A549 (cell line): ENCODE measurements at regions not wholly inside any gene's neighbourhood (a gene's known extent, or its start where the extent isn't known, plus 50 kb on each side); places are given as distances from the start of the nearest gene placed in this dataset.

ENCODE experiments used
- ATAC-seq, 2 experiments: fragments of 200-7000 bp in 1 of 2; fragments of >200 bp in 1 of 2; cut with Nextera tagmentation in 1 of 2; cut with Tn5 transposase in 1 of 2; 3 replicates each; pipeline versions ENCODE4 v1.8.0 to v1.9.1; 2018 to 2020; ENCODE audit warnings: mild to moderate bottlenecking in 1 of 2, moderate library complexity in 1 of 2
- CTCF ChIA-PET: fragments of 300-600 bp; sonication (Branson Sonifier 250); formaldehyde crosslinking; extraction: SDS; loops from one replicate; lab custom pipeline; 2021; ENCODE audit warnings: antibody characterized with exemption, inconsistent platforms; lab: Yijun Ruan, JAX
- POLR2A ChIA-PET: fragments of 350-600 bp; formaldehyde crosslinking; extraction: SDS; loops from one replicate; lab custom pipeline; 2021; ENCODE audit warnings: antibody characterized with exemption, inconsistent platforms; lab: Yijun Ruan, JAX
- DNase-seq, 2 experiments: peaks; one replicate each; pipeline versions ENCODE4 v3.0.0 to v3.0.0-alpha.2; 2011 to 2016; ENCODE audit warnings: low read depth in 1 of 2, low spot score in 1 of 2
- FAIRE-seq: peaks from 2 replicates; lab custom pipeline; 2011; peaks lifted over from hg19 to GRCh38; lab: Jason Lieb, UNC
- H3K27ac ChIP-seq, 2 experiments: fragments of >200 bp; sonication (Bioruptor Twin); formaldehyde crosslinking; 3 replicates each; pipeline ENCODE4 v1.5.1; 2016 to 2017
- H3K4me1 ChIP-seq: fragments of >200 bp; sonication (Bioruptor Twin); formaldehyde crosslinking; 3 replicates; pipeline ENCODE4 v1.6.1; 2016
- H3K4me2 ChIP-seq: fragments of >200 bp; sonication (Bioruptor Twin); formaldehyde crosslinking; 3 replicates; pipeline ENCODE4 v1.6.1; 2016
- H3K4me3 ChIP-seq: fragments of >200 bp; sonication (Bioruptor Twin); formaldehyde crosslinking; 3 replicates; pipeline ENCODE4 v1.5.1; 2016
- H3K9me3 ChIP-seq: fragments of >200 bp; sonication (Bioruptor Twin); formaldehyde crosslinking; 3 replicates; pipeline ENCODE4 v1.6.1; 2016
- BHLHE40 ChIP-seq: IDR thresholded peaks from 2 replicates; pipeline ENCODE4 v1.6.1; 2012; ENCODE audit warnings: low read depth, low read length, inconsistent platforms
- CBX8 ChIP-seq: fragments of 200-600 bp; sonication (generic); IDR thresholded peaks from 2 replicates; pipeline ENCODE4 v1.6.1; 2016
- CHD2 ChIP-seq: fragments of 150-350 bp; IDR thresholded peaks from 2 replicates; pipeline ENCODE4 v1.6.1; 2014; ENCODE audit warnings: low read length; ENCODE audit not compliant: partially characterized antibody
- CHD4 ChIP-seq: fragments of 200-600 bp; sonication (generic); IDR thresholded peaks from 2 replicates; pipeline ENCODE4 v1.6.1; 2016; ENCODE audit warnings: antibody characterized with exemption, mild to moderate bottlenecking, borderline replicate concordance
- EHMT2 ChIP-seq: fragments of 200-600 bp; sonication (generic); IDR thresholded peaks from 2 replicates; pipeline ENCODE4 v1.6.1; 2016; ENCODE audit warnings: antibody characterized with exemption, low read depth, mild to moderate bottlenecking, moderate library complexity
- EP300 ChIP-seq, 2 experiments: fragments of >200 bp; sonication (Bioruptor Twin); formaldehyde crosslinking; IDR thresholded peaks; 2 replicates in 1 of 2; 3 replicates in 1 of 2; pipeline ENCODE4 v1.6.1; 2016 to 2017
- FOSB ChIP-seq: fragments of 250-450 bp; sonication (Bioruptor Pico); IDR thresholded peaks from 2 replicates; pipeline ENCODE4 v1.5.0; 2020; ENCODE audit warnings: mild to moderate bottlenecking, moderate library complexity
- GATA3 ChIP-seq: IDR thresholded peaks from 2 replicates; pipeline ENCODE4 v1.6.1; 2012; ENCODE audit warnings: borderline replicate concordance
- HOXA7 ChIP-seq: fragments of 250-450 bp; sonication (Bioruptor Pico); IDR thresholded peaks from 2 replicates; pipeline ENCODE4 v1.5.0; 2020; ENCODE audit warnings: mild to moderate bottlenecking, moderate library complexity
- JUN ChIP-seq, 2 experiments: fragments of >200 bp; sonication (Bioruptor Twin); formaldehyde crosslinking; IDR thresholded peaks; 2 replicates in 1 of 2; 3 replicates in 1 of 2; pipeline ENCODE4 v1.6.1; 2016 to 2017
- KDM5A ChIP-seq: fragments of 200-600 bp; sonication (generic); IDR thresholded peaks from 2 replicates; pipeline ENCODE4 v1.6.1; 2016; ENCODE audit warnings: antibody characterized with exemption, mild to moderate bottlenecking
- MAFK ChIP-seq: fragments of 450-650 bp; IDR thresholded peaks from 2 replicates; pipeline ENCODE4 v1.6.1; 2014; ENCODE audit not compliant: partially characterized antibody
- MAZ ChIP-seq: fragments of 150-350 bp; IDR thresholded peaks from 2 replicates; pipeline ENCODE4 v1.6.1; 2014; ENCODE audit warnings: antibody characterized with exemption, low read depth, low read length, borderline replicate concordance
- NFE2L2 ChIP-seq: fragments of 150-350 bp; conservative IDR thresholded peaks from 2 replicates; pipeline ENCODE4 v1.6.1; 2014; ENCODE audit warnings: low read length
- NR3C1 ChIP-seq: fragments of >200 bp; sonication (Bioruptor Twin); formaldehyde crosslinking; IDR thresholded peaks from 3 replicates; pipeline ENCODE4 v1.6.1; 2017
- PHF8 ChIP-seq: fragments of 200-600 bp; sonication (generic); IDR thresholded peaks from 2 replicates; pipeline ENCODE4 v1.6.1; 2016; ENCODE audit warnings: low read depth, mild to moderate bottlenecking, antibody characterized with exemption, moderate library complexity, borderline replicate concordance
- POLR2A ChIP-seq: IDR thresholded peaks from 2 replicates; pipeline ENCODE4 v1.6.1; 2012; ENCODE audit warnings: mild to moderate bottlenecking, low read length
- RAD21 ChIP-seq, 2 experiments: fragments of >200 bp in 1 of 2; sonication (Bioruptor Twin) in 1 of 2; formaldehyde crosslinking in 1 of 2; IDR thresholded peaks in 1 of 2; conservative IDR thresholded peaks in 1 of 2; 2 replicates in 1 of 2; 3 replicates in 1 of 2; pipeline ENCODE4 v1.6.1; 2012 to 2018; ENCODE audit warnings: inconsistent platforms in 1 of 2
- RCOR1 ChIP-seq: fragments of 150-350 bp; IDR thresholded peaks from 2 replicates; pipeline ENCODE4 v1.6.1; 2014; ENCODE audit warnings: antibody characterized with exemption, low read length, low read depth
- RFX5 ChIP-seq: fragments of 450-650 bp; IDR thresholded peaks from 2 replicates; pipeline ENCODE4 v1.7.1; 2014; ENCODE audit warnings: antibody characterized with exemption, mild to moderate bottlenecking, moderate library complexity
- RNF2 ChIP-seq: fragments of 200-600 bp; sonication (generic); IDR thresholded peaks from 2 replicates; pipeline ENCODE4 v1.6.1; 2016; ENCODE audit warnings: low read depth, mild to moderate bottlenecking, antibody characterized with exemption, moderate library complexity, borderline replicate concordance
- SREBF2 ChIP-seq: fragments of 450-650 bp; IDR thresholded peaks from 2 replicates; pipeline ENCODE4 v1.6.1; 2014; ENCODE audit warnings: mild to moderate bottlenecking, moderate library complexity
- TFCP2L1 ChIP-seq: fragments of 250-450 bp; sonication (Bioruptor Pico); IDR thresholded peaks from 2 replicates; pipeline ENCODE4 v1.5.0; 2021; ENCODE audit warnings: mild to moderate bottlenecking
- ZC3H11A ChIP-seq: fragments of 450-650 bp; IDR thresholded peaks from 2 replicates; pipeline ENCODE4 v1.6.1; 2014; ENCODE audit warnings: antibody characterized with exemption, mild to moderate bottlenecking
- ZFP36 ChIP-seq: fragments of 450-650 bp; IDR thresholded peaks from 2 replicates; pipeline ENCODE4 v1.6.1; 2014; ENCODE audit warnings: borderline replicate concordance; ENCODE audit not compliant: partially characterized antibody
- WGBS: methylation state at CpG from one replicate; pipeline ENCODE4 v1.1.6; 2017; ENCODE audit errors: missing lambda C conversion rate; 5-methylcytosine and 5-hydroxymethylcytosine counted together
- TF ChIP-seq, protein P1 (sequence below): IDR thresholded peaks from 2 replicates; pipeline ENCODE4 v1.6.1; 2012
- TF ChIP-seq, protein P2 (sequence below): IDR thresholded peaks from 2 replicates; pipeline ENCODE4 v1.6.1; 2012
- TF ChIP-seq, protein P3 (sequence below): fragments of >200 bp; sonication (Bioruptor Twin); formaldehyde crosslinking; IDR thresholded peaks from 3 replicates; pipeline ENCODE4 v1.6.1; 2016
- TF ChIP-seq, protein P4 (sequence below): fragments of 450-650 bp; IDR thresholded peaks from 2 replicates; pipeline ENCODE4 v1.6.1; 2014; ENCODE audit warnings: antibody characterized with exemption
- TF ChIP-seq, protein P5 (sequence below): fragments of 150-350 bp; IDR thresholded peaks from 2 replicates; pipeline ENCODE4 v1.6.1; 2014; ENCODE audit warnings: low read depth, mild to moderate bottlenecking, low read length

DNA sequence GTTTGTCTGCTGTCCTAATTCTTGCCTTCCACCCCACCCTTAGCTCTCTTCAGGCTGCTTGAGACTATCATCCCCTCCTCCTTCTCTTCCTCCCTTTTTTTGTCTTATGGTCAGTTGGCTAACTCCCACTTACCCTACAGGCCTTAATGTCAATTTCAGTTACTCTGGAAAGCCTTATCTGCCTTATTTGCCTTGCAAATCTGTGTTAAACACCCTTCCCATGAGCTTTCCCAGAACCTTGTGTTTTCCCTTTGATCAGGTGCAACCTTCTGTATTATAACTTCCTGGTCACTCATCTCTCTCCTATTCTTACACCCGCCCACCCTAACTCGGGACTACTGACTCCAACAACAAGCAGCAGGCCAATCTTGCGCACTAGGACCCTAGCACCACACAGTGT, 74.8 kb downstream of the COX18 start:
- CTCF ChIA-PET: no interaction called here
- TF ChIP-seq SREBF2: no peak
- TF ChIP-seq GATA3: no peak
- no peak for TF ChIP-seq EP300 (IDR thresholded peaks at IDR 0.05)
- TF ChIP-seq RNF2: no peak
- TF ChIP-seq RFX5: no peak
- no peak for TF ChIP-seq PHF8
- TF ChIP-seq BHLHE40: no peak
- TF ChIP-seq CBX8: no peak
- no peak for TF ChIP-seq CHD4
- no peak for TF ChIP-seq HOXA7 (CRISPR knock-in tag)
- TF ChIP-seq, protein P1, sequence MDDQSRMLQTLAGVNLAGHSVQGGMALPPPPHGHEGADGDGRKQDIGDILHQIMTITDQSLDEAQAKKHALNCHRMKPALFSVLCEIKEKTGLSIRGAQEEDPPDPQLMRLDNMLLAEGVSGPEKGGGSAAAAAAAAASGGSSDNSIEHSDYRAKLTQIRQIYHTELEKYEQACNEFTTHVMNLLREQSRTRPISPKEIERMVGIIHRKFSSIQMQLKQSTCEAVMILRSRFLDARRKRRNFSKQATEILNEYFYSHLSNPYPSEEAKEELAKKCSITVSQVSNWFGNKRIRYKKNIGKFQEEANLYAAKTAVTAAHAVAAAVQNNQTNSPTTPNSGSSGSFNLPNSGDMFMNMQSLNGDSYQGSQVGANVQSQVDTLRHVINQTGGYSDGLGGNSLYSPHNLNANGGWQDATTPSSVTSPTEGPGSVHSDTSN: no peak
- no peak for TF ChIP-seq MAZ
- no peak for TF ChIP-seq TFCP2L1 (CRISPR knock-in tag)
- no peak for TF ChIP-seq EHMT2
- TF ChIP-seq POLR2A: no peak
- TF ChIP-seq JUN (IDR thresholded peaks at IDR 0.05): no peak
- TF ChIP-seq MAFK: no peak
- TF ChIP-seq, protein P2, sequence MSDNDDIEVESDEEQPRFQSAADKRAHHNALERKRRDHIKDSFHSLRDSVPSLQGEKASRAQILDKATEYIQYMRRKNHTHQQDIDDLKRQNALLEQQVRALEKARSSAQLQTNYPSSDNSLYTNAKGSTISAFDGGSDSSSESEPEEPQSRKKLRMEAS: no peak
- ATAC-seq (no peak), FAIRE-seq (no peak), DNase-seq (no peak)
- 59% methylated on average over 3 of the region's 3 CpGs for WGBS
- H3K4me2 ChIP-seq: no peak overlapping the region
- POLR2A ChIA-PET: no interaction called here
- H3K4me1 ChIP-seq: no peaks in the 10 kb centered on the region
- no peak overlapping the region for H3K4me3 ChIP-seq
- no peak overlapping the region for H3K27ac ChIP-seq
- H3K9me3 ChIP-seq: no peaks in the 10 kb centered on the region

DNA sequence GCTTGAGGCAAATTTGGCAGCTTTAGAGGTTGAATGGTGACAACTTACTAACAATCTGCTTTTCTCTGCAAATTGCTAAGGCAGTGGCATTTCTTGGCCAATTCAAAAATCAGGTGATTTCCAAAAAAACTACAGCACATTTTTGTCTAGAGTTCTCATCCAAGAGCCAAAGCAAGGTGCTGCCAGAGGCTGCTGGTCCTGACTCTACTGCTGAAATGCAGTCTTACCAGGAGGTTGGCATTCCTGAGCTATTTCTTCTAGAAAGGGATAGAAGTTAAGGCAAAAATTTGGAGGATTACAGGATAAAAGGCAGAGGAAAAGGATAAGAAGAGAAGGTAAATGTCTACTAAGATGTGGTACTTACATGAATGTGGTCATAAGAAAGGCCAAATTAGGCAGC, 75.6 kb downstream of the COX18 start:
- CTCF ChIA-PET: no interaction called here
- POLR2A ChIA-PET: no interaction called here
- no peak for FAIRE-seq

DNA sequence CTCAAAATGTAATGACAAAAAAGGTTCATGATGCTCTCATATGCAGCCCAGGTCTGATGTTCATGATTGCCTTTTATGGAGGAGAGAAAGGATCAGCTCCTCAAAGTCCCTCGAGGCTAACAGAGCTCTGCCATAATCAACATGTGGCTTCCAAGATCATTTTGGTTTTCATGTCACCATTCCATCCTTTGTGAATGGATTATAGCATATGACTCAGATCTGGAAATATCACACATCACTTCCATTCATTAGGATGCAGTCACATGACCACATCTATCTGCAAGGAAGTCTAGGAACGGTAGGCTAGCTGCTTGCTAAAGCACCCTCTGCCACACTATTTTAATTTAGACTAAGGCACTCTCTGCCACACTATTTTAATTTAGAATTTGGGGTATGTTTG, 77.6 kb downstream of the COX18 start:
- TF ChIP-seq BHLHE40 (no peak), CHD2 (no peak), FOSB (CRISPR knock-in tag) (no peak), NR3C1 (no peak), KDM5A (no peak), EHMT2 (no peak), RAD21 (conservative IDR thresholded peaks at IDR 0.05 in 1 of 2, IDR thresholded peaks at IDR 0.05 in 1 of 2) (no peak), JUN (IDR thresholded peaks at IDR 0.05) (no peak), CBX8 (no peak), NFE2L2 (no peak), PHF8 (no peak), RCOR1 (no peak)
- TF ChIP-seq, protein P3, sequence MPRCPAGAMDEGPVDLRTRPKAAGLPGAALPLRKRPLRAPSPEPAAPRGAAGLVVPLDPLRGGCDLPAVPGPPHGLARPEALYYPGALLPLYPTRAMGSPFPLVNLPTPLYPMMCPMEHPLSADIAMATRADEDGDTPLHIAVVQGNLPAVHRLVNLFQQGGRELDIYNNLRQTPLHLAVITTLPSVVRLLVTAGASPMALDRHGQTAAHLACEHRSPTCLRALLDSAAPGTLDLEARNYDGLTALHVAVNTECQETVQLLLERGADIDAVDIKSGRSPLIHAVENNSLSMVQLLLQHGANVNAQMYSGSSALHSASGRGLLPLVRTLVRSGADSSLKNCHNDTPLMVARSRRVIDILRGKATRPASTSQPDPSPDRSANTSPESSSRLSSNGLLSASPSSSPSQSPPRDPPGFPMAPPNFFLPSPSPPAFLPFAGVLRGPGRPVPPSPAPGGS: no peak
- TF ChIP-seq, protein P4, sequence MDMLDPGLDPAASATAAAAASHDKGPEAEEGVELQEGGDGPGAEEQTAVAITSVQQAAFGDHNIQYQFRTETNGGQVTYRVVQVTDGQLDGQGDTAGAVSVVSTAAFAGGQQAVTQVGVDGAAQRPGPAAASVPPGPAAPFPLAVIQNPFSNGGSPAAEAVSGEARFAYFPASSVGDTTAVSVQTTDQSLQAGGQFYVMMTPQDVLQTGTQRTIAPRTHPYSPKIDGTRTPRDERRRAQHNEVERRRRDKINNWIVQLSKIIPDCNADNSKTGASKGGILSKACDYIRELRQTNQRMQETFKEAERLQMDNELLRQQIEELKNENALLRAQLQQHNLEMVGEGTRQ: no peak
- TF ChIP-seq, protein P5, sequence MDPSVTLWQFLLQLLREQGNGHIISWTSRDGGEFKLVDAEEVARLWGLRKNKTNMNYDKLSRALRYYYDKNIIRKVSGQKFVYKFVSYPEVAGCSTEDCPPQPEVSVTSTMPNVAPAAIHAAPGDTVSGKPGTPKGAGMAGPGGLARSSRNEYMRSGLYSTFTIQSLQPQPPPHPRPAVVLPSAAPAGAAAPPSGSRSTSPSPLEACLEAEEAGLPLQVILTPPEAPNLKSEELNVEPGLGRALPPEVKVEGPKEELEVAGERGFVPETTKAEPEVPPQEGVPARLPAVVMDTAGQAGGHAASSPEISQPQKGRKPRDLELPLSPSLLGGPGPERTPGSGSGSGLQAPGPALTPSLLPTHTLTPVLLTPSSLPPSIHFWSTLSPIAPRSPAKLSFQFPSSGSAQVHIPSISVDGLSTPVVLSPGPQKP: no peak

More for the DNA sequence above, 75.6 kb downstream of the COX18 start:
- Histone ChIP-seq H3K4me2 (no peak overlapping the region), H3K9me3 (no peaks in the 10 kb centered on the region), H3K4me1 (no peaks in the 10 kb centered on the region), H3K4me3 (no peak overlapping the region), H3K27ac (no peak overlapping the region)
- ATAC-seq (no peak), DNase-seq (no peak)
- TF ChIP-seq ZFP36 (no peak), ZC3H11A (no peak)

More for the DNA sequence above, 77.6 kb downstream of the COX18 start:
- Histone ChIP-seq H3K4me1 (no peaks in the 10 kb centered on the region), H3K4me2 (no peak overlapping the region), H3K9me3 (no peaks in the 10 kb centered on the region), H3K27ac (no peak overlapping the region), H3K4me3 (no peak overlapping the region)
- ATAC-seq (no peak), DNase-seq (no peak), FAIRE-seq (no peak)
- ChIA-PET POLR2A (no interaction called here), CTCF (no interaction called here)
- WGBS: 21% methylated on average over 2 of the region's 2 CpGs
